A549 (cell line): ENCODE measurements at regions not wholly inside any gene's neighbourhood (a gene's known extent, or its start where the extent isn't known, plus 50 kb on each side); places are given as distances from the start of the nearest gene placed in this dataset.
"Not testable (repeated sequence)": the region's sequence is repeated elsewhere in the genome, so short reads cannot be mapped to it uniquely, and the experiment has no call there.

ENCODE experiments used
- ATAC-seq, 2 experiments: fragments of 200-7000 bp in 1 of 2; fragments of >200 bp in 1 of 2; cut with Nextera tagmentation in 1 of 2; cut with Tn5 transposase in 1 of 2; 3 replicates each; pipeline versions ENCODE4 v1.8.0 to v1.9.1; 2018 to 2020; ENCODE audit warnings: mild to moderate bottlenecking in 1 of 2, moderate library complexity in 1 of 2
- CTCF ChIA-PET: fragments of 300-600 bp; sonication (Branson Sonifier 250); formaldehyde crosslinking; extraction: SDS; loops from one replicate; lab custom pipeline; 2021; ENCODE audit warnings: antibody characterized with exemption, inconsistent platforms; lab: Yijun Ruan, JAX
- POLR2A ChIA-PET: fragments of 350-600 bp; formaldehyde crosslinking; extraction: SDS; loops from one replicate; lab custom pipeline; 2021; ENCODE audit warnings: antibody characterized with exemption, inconsistent platforms; lab: Yijun Ruan, JAX
- DNase-seq, 2 experiments: peaks; one replicate each; pipeline versions ENCODE4 v3.0.0 to v3.0.0-alpha.2; 2011 to 2016; ENCODE audit warnings: low read depth in 1 of 2, low spot score in 1 of 2
- FAIRE-seq: peaks from 2 replicates; lab custom pipeline; 2011; peaks lifted over from hg19 to GRCh38; lab: Jason Lieb, UNC
- H3K27ac ChIP-seq, 2 experiments: fragments of >200 bp; sonication (Bioruptor Twin); formaldehyde crosslinking; 3 replicates each; pipeline ENCODE4 v1.5.1; 2016 to 2017
- H3K4me1 ChIP-seq: fragments of >200 bp; sonication (Bioruptor Twin); formaldehyde crosslinking; 3 replicates; pipeline ENCODE4 v1.6.1; 2016
- H3K4me2 ChIP-seq: fragments of >200 bp; sonication (Bioruptor Twin); formaldehyde crosslinking; 3 replicates; pipeline ENCODE4 v1.6.1; 2016
- H3K4me3 ChIP-seq: fragments of >200 bp; sonication (Bioruptor Twin); formaldehyde crosslinking; 3 replicates; pipeline ENCODE4 v1.5.1; 2016
- H3K9me3 ChIP-seq: fragments of >200 bp; sonication (Bioruptor Twin); formaldehyde crosslinking; 3 replicates; pipeline ENCODE4 v1.6.1; 2016
- CBX8 ChIP-seq: fragments of 200-600 bp; sonication (generic); IDR thresholded peaks from 2 replicates; pipeline ENCODE4 v1.6.1; 2016
- CHD2 ChIP-seq: fragments of 150-350 bp; IDR thresholded peaks from 2 replicates; pipeline ENCODE4 v1.6.1; 2014; ENCODE audit warnings: low read length; ENCODE audit not compliant: partially characterized antibody
- EP300 ChIP-seq, 2 experiments: fragments of >200 bp; sonication (Bioruptor Twin); formaldehyde crosslinking; IDR thresholded peaks; 2 replicates in 1 of 2; 3 replicates in 1 of 2; pipeline ENCODE4 v1.6.1; 2016 to 2017
- FOXS1 ChIP-seq: fragments of 250-450 bp; sonication (Bioruptor Pico); IDR thresholded peaks from 2 replicates; pipeline ENCODE4 v1.5.0; 2020; ENCODE audit warnings: mild to moderate bottlenecking, moderate library complexity
- HDAC2 ChIP-seq: fragments of 200-600 bp; sonication (generic); IDR thresholded peaks from 2 replicates; pipeline ENCODE4 v1.6.1; 2016
- HOXB13 ChIP-seq: fragments of 250-450 bp; sonication (Bioruptor Pico); IDR thresholded peaks from 2 replicates; pipeline ENCODE4 v1.5.0; 2020; ENCODE audit warnings: low read depth, mild to moderate bottlenecking, moderate library complexity
- JUNB ChIP-seq: fragments of >200 bp; sonication (Bioruptor Twin); formaldehyde crosslinking; IDR thresholded peaks from 2 replicates; pipeline ENCODE4 v1.6.1; 2016
- MYC ChIP-seq: IDR thresholded peaks from 2 replicates; pipeline ENCODE4 v1.6.1; 2012; ENCODE audit warnings: mild to moderate bottlenecking, inconsistent platforms, low read length, improper control_type of control experiment, borderline replicate concordance
- NR3C1 ChIP-seq: fragments of >200 bp; sonication (Bioruptor Twin); formaldehyde crosslinking; IDR thresholded peaks from 3 replicates; pipeline ENCODE4 v1.6.1; 2017
- PHF8 ChIP-seq: fragments of 200-600 bp; sonication (generic); IDR thresholded peaks from 2 replicates; pipeline ENCODE4 v1.6.1; 2016; ENCODE audit warnings: low read depth, mild to moderate bottlenecking, antibody characterized with exemption, moderate library complexity, borderline replicate concordance
- POLR2A ChIP-seq: IDR thresholded peaks from 2 replicates; pipeline ENCODE4 v1.6.1; 2012; ENCODE audit warnings: mild to moderate bottlenecking, low read length
- POLR2AphosphoS2 ChIP-seq: conservative IDR thresholded peaks from 2 replicates; pipeline ENCODE4 v1.6.1; 2012; ENCODE audit warnings: low read length, improper control_type of control experiment, inconsistent platforms
- RCOR1 ChIP-seq: fragments of 150-350 bp; IDR thresholded peaks from 2 replicates; pipeline ENCODE4 v1.6.1; 2014; ENCODE audit warnings: antibody characterized with exemption, low read length, low read depth
- SMC3 ChIP-seq: fragments of >200 bp; sonication (Bioruptor Twin); formaldehyde crosslinking; IDR thresholded peaks from 3 replicates; pipeline ENCODE4 v1.6.1; 2018; ENCODE audit warnings: inconsistent platforms
- SREBF2 ChIP-seq: fragments of 450-650 bp; IDR thresholded peaks from 2 replicates; pipeline ENCODE4 v1.6.1; 2014; ENCODE audit warnings: mild to moderate bottlenecking, moderate library complexity
- ZNF302 ChIP-seq: fragments of 250-450 bp; sonication (Bioruptor Pico); IDR thresholded peaks from 2 replicates; pipeline ENCODE4 v1.9.0; 2021; ENCODE audit warnings: inconsistent platforms, mild to moderate bottlenecking, moderate library complexity
- WGBS: methylation state at CpG from one replicate; pipeline ENCODE4 v1.1.6; 2017; ENCODE audit errors: missing lambda C conversion rate; 5-methylcytosine and 5-hydroxymethylcytosine counted together
- TF ChIP-seq, protein P1 (sequence below): IDR thresholded peaks from 2 replicates; pipeline ENCODE4 v1.6.1; 2012; ENCODE audit warnings: low read depth, borderline replicate concordance
- TF ChIP-seq, protein P2 (sequence below): IDR thresholded peaks from 2 replicates; pipeline ENCODE4 v1.6.1; 2012
- TF ChIP-seq, protein P3 (sequence below): fragments of 150-350 bp; IDR thresholded peaks from 2 replicates; pipeline ENCODE4 v1.6.1; 2014; ENCODE audit warnings: low read depth, mild to moderate bottlenecking, low read length

DNA sequence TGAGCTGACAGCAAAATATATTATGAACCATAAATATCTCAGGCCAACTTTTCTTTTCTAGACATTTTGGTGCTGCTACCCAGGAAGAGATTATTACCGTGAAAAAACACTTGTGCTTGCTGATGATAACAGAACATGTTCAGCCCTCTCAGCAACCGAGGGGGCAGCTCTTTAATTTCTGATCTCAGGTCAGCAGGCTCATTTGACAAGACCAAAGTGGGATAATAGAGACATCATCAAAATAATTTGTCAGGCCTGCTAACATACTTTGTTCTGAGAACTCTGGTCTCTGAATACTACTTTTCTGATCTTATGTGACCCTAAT lies 645.9 kb upstream of the KCNMB2 start:
- ChIA-PET POLR2A (no interaction called here), CTCF (no interaction called here)
- Histone ChIP-seq H3K9me3 (no peaks in the 10 kb centered on the region), H3K4me3 (no peak overlapping the region), H3K27ac (no peak overlapping the region), H3K4me1 (no peaks in the 10 kb centered on the region), H3K4me2 (no peak overlapping the region)
- 60% methylated on average over 2 of the region's 2 CpGs for WGBS
- TF ChIP-seq, protein P1, sequence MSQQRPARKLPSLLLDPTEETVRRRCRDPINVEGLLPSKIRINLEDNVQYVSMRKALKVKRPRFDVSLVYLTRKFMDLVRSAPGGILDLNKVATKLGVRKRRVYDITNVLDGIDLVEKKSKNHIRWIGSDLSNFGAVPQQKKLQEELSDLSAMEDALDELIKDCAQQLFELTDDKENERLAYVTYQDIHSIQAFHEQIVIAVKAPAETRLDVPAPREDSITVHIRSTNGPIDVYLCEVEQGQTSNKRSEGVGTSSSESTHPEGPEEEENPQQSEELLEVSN = no peak
- no peak for TF ChIP-seq NR3C1
- no peak for TF ChIP-seq FOXS1
- TF ChIP-seq POLR2AphosphoS2 = no peak
- TF ChIP-seq HDAC2 = no peak
- TF ChIP-seq SMC3 = no peak
- ATAC-seq = no peak
- FAIRE-seq = no peak
- DNase-seq = no peak

- H3K4me2 ChIP-seq, H3K27ac ChIP-seq, H3K4me3 ChIP-seq, ATAC-seq, DNase-seq, POLR2A ChIA-PET, H3K9me3 ChIP-seq, H3K4me1 ChIP-seq, CTCF ChIA-PET, FAIRE-seq: not testable (repeated sequence)
- WGBS = no CpG with 5 or more reads among the region's 29 CpGs
Observed at GRCh38 chr3:177891569-177891968, 644.7 kb upstream of the KCNMB2 start.

GRCh38 chr3:177893331-177893730 lies 642.9 kb upstream of the KCNMB2 start:
- 72% methylated on average over 2 of the region's 2 CpGs for WGBS
- H3K4me3 ChIP-seq = no peak overlapping the region
- TF ChIP-seq ZNF302 (CRISPR knock-in tag) = no peak
- no peak for TF ChIP-seq EP300 (IDR thresholded peaks at IDR 0.05)
- no peak for TF ChIP-seq CBX8
- TF ChIP-seq PHF8 = no peak
- TF ChIP-seq, all 56 proteins: peak for 0
- Histone ChIP-seq H3K4me2 (no peak overlapping the region), H3K9me3 (no peaks in the 10 kb centered on the region), H3K4me1 (no peaks in the 10 kb centered on the region), H3K27ac (no peak overlapping the region; a peak in 1 of 6 replicates)
- CTCF ChIA-PET = no interaction called here
- POLR2A ChIA-PET = no interaction called here
- no peak for DNase-seq
- FAIRE-seq = no peak
- ATAC-seq = peak in 1 of 2 experiments; percentile 53; a peak in 1 of 6 replicates

- Histone ChIP-seq H3K4me1 (no peaks in the 10 kb centered on the region), H3K9me3 (no peaks in the 10 kb centered on the region; the same call in 1 of the 3 replicates), H3K4me3 (no peak overlapping the region), H3K4me2 (no peak overlapping the region)
- POLR2A ChIA-PET = no interaction called here
- ATAC-seq (no peak), DNase-seq (no peak), FAIRE-seq (no peak)
- CTCF ChIA-PET = no interaction called here
- 66% methylated on average over 5 of the region's 5 CpGs for WGBS
- TF ChIP-seq RCOR1 (no peak), SREBF2 (no peak), HOXB13 (no peak)
- TF ChIP-seq, protein P2, sequence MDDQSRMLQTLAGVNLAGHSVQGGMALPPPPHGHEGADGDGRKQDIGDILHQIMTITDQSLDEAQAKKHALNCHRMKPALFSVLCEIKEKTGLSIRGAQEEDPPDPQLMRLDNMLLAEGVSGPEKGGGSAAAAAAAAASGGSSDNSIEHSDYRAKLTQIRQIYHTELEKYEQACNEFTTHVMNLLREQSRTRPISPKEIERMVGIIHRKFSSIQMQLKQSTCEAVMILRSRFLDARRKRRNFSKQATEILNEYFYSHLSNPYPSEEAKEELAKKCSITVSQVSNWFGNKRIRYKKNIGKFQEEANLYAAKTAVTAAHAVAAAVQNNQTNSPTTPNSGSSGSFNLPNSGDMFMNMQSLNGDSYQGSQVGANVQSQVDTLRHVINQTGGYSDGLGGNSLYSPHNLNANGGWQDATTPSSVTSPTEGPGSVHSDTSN = no peak
- TF ChIP-seq, all 56 proteins: peak for 0
- H3K27ac ChIP-seq = no peak overlapping the region
Observed at GRCh38 chr3:177894081-177894728, 642.0 kb upstream of the KCNMB2 start.

GRCh38 chr3:177898185-177898584 lies 638.1 kb upstream of the KCNMB2 start:
- ChIA-PET POLR2A (no interaction called here), CTCF (no interaction called here)
- Histone ChIP-seq H3K4me2 (no peak overlapping the region), H3K27ac (no peak overlapping the region), H3K9me3 (peaks cover 10% of the 10 kb centered on the region), H3K4me1 (no peaks in the 10 kb centered on the region), H3K4me3 (no peak overlapping the region)
- no peak for TF ChIP-seq CHD2
- no peak for TF ChIP-seq MYC
- no peak for TF ChIP-seq JUNB
- no peak for TF ChIP-seq POLR2A
- TF ChIP-seq, protein P3, sequence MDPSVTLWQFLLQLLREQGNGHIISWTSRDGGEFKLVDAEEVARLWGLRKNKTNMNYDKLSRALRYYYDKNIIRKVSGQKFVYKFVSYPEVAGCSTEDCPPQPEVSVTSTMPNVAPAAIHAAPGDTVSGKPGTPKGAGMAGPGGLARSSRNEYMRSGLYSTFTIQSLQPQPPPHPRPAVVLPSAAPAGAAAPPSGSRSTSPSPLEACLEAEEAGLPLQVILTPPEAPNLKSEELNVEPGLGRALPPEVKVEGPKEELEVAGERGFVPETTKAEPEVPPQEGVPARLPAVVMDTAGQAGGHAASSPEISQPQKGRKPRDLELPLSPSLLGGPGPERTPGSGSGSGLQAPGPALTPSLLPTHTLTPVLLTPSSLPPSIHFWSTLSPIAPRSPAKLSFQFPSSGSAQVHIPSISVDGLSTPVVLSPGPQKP = no peak
- FAIRE-seq = no peak
- 88% methylated on average over 1 of the region's 1 CpG for WGBS
- no peak for ATAC-seq
- DNase-seq = no peak
